Erythroblast (primary cell): ENCODE measurements at regions not wholly inside any gene's neighbourhood (a gene's known extent, or its start where the extent isn't known, plus 50 kb on each side); places are given as distances from the start of the nearest gene placed in this dataset.

Source experiments
- GATA1 ChIP-seq: IDR thresholded peaks from 2 replicates; pipeline ENCODE4 v1.6.1; 2011; ENCODE audit warnings: low read depth, mild to moderate bottlenecking, control low read depth, low read length, moderate library complexity
- POLR2A ChIP-seq: IDR thresholded peaks from 2 replicates; pipeline ENCODE4 v1.6.1; 2011; ENCODE audit warnings: mild to moderate bottlenecking, low read length

DNA sequence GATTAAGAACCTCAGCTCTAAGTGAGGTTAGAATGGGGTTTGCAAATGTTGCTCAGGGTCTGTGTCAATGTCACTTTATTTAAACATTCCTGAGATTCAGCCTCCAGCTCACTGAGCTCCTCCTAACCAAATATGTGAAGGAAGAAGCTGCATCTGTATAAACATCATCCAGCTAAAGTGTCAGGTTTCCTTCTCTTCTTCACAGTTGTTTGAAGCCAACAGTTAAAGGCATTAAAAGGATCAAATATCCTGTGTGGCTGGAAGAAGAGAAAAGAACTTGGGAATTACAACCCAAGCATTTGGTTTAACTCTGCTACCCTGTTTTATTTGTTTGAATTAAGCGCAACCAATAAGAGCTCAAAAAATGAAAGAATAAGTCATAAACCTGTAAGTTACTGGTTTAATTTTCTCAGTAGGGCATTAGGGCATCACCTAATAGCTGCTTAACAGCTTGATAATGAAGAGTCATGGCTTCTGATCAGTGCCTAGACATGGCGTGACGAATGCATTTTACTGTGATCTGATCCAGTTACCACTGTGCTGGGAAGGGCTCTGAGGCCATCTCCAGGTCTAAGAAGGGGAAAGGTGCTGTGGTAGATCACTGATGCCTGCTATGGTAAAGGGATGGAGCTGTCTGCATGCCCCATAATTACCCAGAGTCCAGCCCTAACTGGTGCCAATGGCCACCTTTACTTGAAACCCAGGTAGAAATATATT, 165.7 kb upstream of the TSC22D2 start:
- TF ChIP-seq POLR2A (no peak), GATA1 (no peak)
